Liver (tissue), 8 donors: ENCODE measurements at regions not wholly inside any gene's neighbourhood (a gene's known extent, or its start where the extent isn't known, plus 50 kb on each side); places are given as distances from the start of the nearest gene placed in this dataset.

Source experiments
- DNase-seq: peaks from one replicate; pipeline ENCODE4 v3.0.0-alpha.2; 2017; ENCODE audit warnings: low spot score
- H3K27ac ChIP-seq, 2 donors: one replicate each; pipeline ENCODE4 v1.7.0; 2013; ENCODE audit warnings: inconsistent platforms in 2 of 2, low read length in 2 of 2, control low read depth in 1 of 2, low read depth in 1 of 2, mild to moderate bottlenecking in 1 of 2
- H3K27me3 ChIP-seq, 4 donors: one replicate each; pipeline versions ENCODE4 v1.6.1 to v1.7.0; 2013; ENCODE audit warnings: low read length in 3 of 4, inconsistent platforms in 1 of 4, mild to moderate bottlenecking in 1 of 4, moderate library complexity in 1 of 4; ENCODE audit not compliant: control insufficient read depth in 4 of 4, insufficient read depth in 4 of 4
- H3K36me3 ChIP-seq, 4 donors: one replicate each; pipeline versions ENCODE4 v1.6.1 to v1.7.0; 2013; ENCODE audit warnings: low read length in 3 of 4, mild to moderate bottlenecking in 3 of 4, low read depth in 1 of 4, moderate library complexity in 1 of 4; ENCODE audit not compliant: control insufficient read depth in 4 of 4, insufficient read depth in 3 of 4
- H3K4me1 ChIP-seq, 4 donors: one replicate each; pipeline versions ENCODE4 v1.6.1 to v1.7.0; 2013; ENCODE audit warnings: low read length in 3 of 4, mild to moderate bottlenecking in 3 of 4, moderate library complexity in 1 of 4; ENCODE audit not compliant: control insufficient read depth in 4 of 4, insufficient read depth in 4 of 4
- H3K4me3 ChIP-seq, 3 donors: one replicate each; pipeline versions ENCODE4 v1.6.1 to v1.7.0; 2013; ENCODE audit warnings: low read length in 3 of 3, control low read depth in 1 of 3, low read depth in 1 of 3, mild to moderate bottlenecking in 1 of 3
- H3K9ac ChIP-seq, 2 donors: one replicate each; pipeline ENCODE4 v1.7.0; 2013; ENCODE audit warnings: low read length in 2 of 2, mild to moderate bottlenecking in 2 of 2, moderate library complexity in 2 of 2, control low read depth in 1 of 2, low read depth in 1 of 2
- H3K9me3 ChIP-seq, 4 donors: one replicate each; pipeline versions ENCODE4 v1.6.1 to v1.7.0; 2013; ENCODE audit warnings: low read length in 3 of 4; ENCODE audit not compliant: control insufficient read depth in 4 of 4
- CTCF ChIP-seq: fragments of 150-350 bp; IDR thresholded peaks from 2 replicates; pipeline ENCODE4 v1.5.1; 2017; ENCODE audit warnings: improper control_type of control experiment, low read depth, low read length; ENCODE audit not compliant: missing input control
- EGR1 ChIP-seq, 2 donors: IDR thresholded peaks; 2 replicates each; pipeline ENCODE4 v1.6.1; 2016 to 2018; ENCODE audit warnings: antibody characterized with exemption in 2 of 2, low read depth in 2 of 2
- FOXA1 ChIP-seq: IDR thresholded peaks from 2 replicates; pipeline ENCODE4 v1.6.1; 2016; ENCODE audit warnings: antibody characterized with exemption
- FOXA2 ChIP-seq: IDR thresholded peaks from 2 replicates; pipeline ENCODE4 v1.6.1; 2016; ENCODE audit warnings: antibody characterized with exemption
- GABPA ChIP-seq, 2 donors: IDR thresholded peaks in 1 of 2; conservative IDR thresholded peaks in 1 of 2; 2 replicates each; pipeline ENCODE4 v1.6.1; 2016; ENCODE audit warnings: antibody characterized with exemption in 2 of 2, mild to moderate bottlenecking in 1 of 2, moderate library complexity in 1 of 2
- HNF4A ChIP-seq, 2 donors: conservative IDR thresholded peaks; 2 replicates each; pipeline ENCODE4 v1.6.1; 2016; ENCODE audit warnings: antibody characterized with exemption in 2 of 2, mild to moderate bottlenecking in 2 of 2
- HNF4G ChIP-seq: IDR thresholded peaks from 2 replicates; pipeline ENCODE4 v1.6.1; 2016; ENCODE audit warnings: antibody characterized with exemption
- JUND ChIP-seq, 2 donors: IDR thresholded peaks; 2 replicates each; pipeline ENCODE4 v1.6.1; 2016; ENCODE audit warnings: antibody characterized with exemption in 2 of 2
- NR2F2 ChIP-seq: IDR thresholded peaks from 2 replicates; pipeline ENCODE4 v1.6.1; 2016; ENCODE audit warnings: antibody characterized with exemption
- RAD21 ChIP-seq, 2 donors: IDR thresholded peaks; 2 replicates each; pipeline ENCODE4 v1.6.1; 2016; ENCODE audit warnings: antibody characterized with exemption in 2 of 2, mild to moderate bottlenecking in 2 of 2
- REST ChIP-seq: IDR thresholded peaks from 2 replicates; pipeline ENCODE4 v1.6.1; 2016; ENCODE audit warnings: antibody characterized with exemption, mild to moderate bottlenecking
- RXRA ChIP-seq, 2 donors: IDR thresholded peaks; 2 replicates each; pipeline ENCODE4 v1.6.1; 2017 to 2018; ENCODE audit warnings: antibody characterized with exemption in 2 of 2, mild to moderate bottlenecking in 1 of 2
- SP1 ChIP-seq: IDR thresholded peaks from 2 replicates; pipeline ENCODE4 v1.6.1; 2018; ENCODE audit warnings: antibody characterized with exemption, mild to moderate bottlenecking
- TAF1 ChIP-seq: conservative IDR thresholded peaks from 2 replicates; pipeline ENCODE4 v1.6.1; 2016; ENCODE audit warnings: antibody characterized with exemption, mild to moderate bottlenecking
- YY1 ChIP-seq: IDR thresholded peaks from 2 replicates; pipeline ENCODE4 v1.6.1; 2016; ENCODE audit warnings: antibody characterized with exemption, mild to moderate bottlenecking
- WGBS: extraction: QIAGEN DNeasy Blood & Tissue Kit; methylation state at CpG from one replicate; pipeline ENCODE4 v1.1.7; 2013; 5-methylcytosine and 5-hydroxymethylcytosine counted together
- TF ChIP-seq, protein P1 (sequence below): IDR thresholded peaks from 2 replicates; pipeline ENCODE4 v1.6.1; 2016; ENCODE audit warnings: antibody characterized with exemption
- TF ChIP-seq, protein P2 (sequence below): IDR thresholded peaks from 2 replicates; pipeline ENCODE4 v1.6.1; 2016; ENCODE audit warnings: antibody characterized with exemption
- TF ChIP-seq, protein P3 (sequence below): IDR thresholded peaks from 2 replicates; pipeline ENCODE4 v1.6.1; 2016; ENCODE audit warnings: antibody characterized with exemption
- donor health status: healthy.
- donor health status: healthy.
- donor health status: healthy.
- donor health status: healthy.
- donor health status: healthy.

GRCh38 chr11:128188346-128189004 is 398.9 kb downstream of the ETS1 start (continued):
- no peak for TF ChIP-seq JUND (IDR thresholded peaks at IDR 0.05)

DNA sequence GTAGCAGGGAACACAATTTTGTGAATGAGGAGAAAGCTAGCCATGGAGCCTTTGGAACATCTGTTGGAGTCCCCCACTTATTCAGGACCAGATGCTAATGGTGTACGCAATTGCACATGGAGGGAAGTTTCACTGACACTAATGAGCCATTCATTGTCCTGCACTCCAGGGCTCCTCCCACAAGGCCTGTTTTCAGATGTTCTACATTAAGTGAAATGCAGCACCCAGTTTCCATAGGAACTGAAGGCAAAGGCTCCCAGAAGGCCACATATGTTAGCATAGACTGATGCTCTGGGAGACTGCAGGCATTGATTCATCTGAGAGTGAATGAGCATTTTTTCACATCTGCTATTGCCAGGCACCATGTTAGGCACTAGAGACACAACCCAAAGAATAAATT is 399.5 kb downstream of the ETS1 start:
- Histone ChIP-seq H3K9ac (no peak overlapping the region), H3K27me3 (no peaks in the 10 kb centered on the region), H3K27ac (no peak overlapping the region), H3K4me3 (no peak overlapping the region), H3K9me3 (no peaks in the 10 kb centered on the region), H3K36me3 (no peaks in the 10 kb centered on the region), H3K4me1 (no peaks in the 10 kb centered on the region)
- TF ChIP-seq CTCF (no peak), RXRA (IDR thresholded peaks at IDR 0.05) (no peak), HNF4A (conservative IDR thresholded peaks at IDR 0.05) (no peak), RAD21 (IDR thresholded peaks at IDR 0.05) (no peak)
- TF ChIP-seq, protein P1, sequence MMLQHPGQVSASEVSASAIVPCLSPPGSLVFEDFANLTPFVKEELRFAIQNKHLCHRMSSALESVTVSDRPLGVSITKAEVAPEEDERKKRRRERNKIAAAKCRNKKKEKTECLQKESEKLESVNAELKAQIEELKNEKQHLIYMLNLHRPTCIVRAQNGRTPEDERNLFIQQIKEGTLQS, result no peak
- DNase-seq, result no peak
- 97% methylated on average over 1 of the region's 1 CpG for WGBS

- no peaks in the 10 kb centered on the region for H3K36me3 ChIP-seq
- H3K27ac ChIP-seq, result no peak overlapping the region
- no peaks in the 10 kb centered on the region for H3K27me3 ChIP-seq
- no peaks in the 10 kb centered on the region for H3K9me3 ChIP-seq
- no peak for TF ChIP-seq CTCF
- no peak for TF ChIP-seq RXRA (IDR thresholded peaks at IDR 0.05)
- TF ChIP-seq FOXA1, result no peak
- TF ChIP-seq YY1, result no peak
- no peak for TF ChIP-seq SP1
- TF ChIP-seq, protein P2, sequence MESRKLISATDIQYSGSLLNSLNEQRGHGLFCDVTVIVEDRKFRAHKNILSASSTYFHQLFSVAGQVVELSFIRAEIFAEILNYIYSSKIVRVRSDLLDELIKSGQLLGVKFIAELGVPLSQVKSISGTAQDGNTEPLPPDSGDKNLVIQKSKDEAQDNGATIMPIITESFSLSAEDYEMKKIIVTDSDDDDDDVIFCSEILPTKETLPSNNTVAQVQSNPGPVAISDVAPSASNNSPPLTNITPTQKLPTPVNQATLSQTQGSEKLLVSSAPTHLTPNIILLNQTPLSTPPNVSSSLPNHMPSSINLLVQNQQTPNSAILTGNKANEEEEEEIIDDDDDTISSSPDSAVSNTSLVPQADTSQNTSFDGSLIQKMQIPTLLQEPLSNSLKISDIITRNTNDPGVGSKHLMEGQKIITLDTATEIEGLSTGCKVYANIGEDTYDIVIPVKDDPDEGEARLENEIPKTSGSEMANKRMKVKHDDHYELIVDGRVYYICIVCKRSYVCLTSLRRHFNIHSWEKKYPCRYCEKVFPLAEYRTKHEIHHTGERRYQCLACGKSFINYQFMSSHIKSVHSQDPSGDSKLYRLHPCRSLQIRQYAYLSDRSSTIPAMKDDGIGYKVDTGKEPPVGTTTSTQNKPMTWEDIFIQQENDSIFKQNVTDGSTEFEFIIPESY, result no peak
- no peak for TF ChIP-seq REST
- TF ChIP-seq, protein P1, result no peak
- TF ChIP-seq EGR1 (IDR thresholded peaks at IDR 0.05; ENCODE audit: low read depth in 2 of 2), result no peak
- TF ChIP-seq FOXA2, result no peak
- no peak for TF ChIP-seq HNF4G
- no peak for TF ChIP-seq GABPA (IDR thresholded peaks at IDR 0.05 in 1 of 2, conservative IDR thresholded peaks at IDR 0.05 in 1 of 2)
- TF ChIP-seq HNF4A (conservative IDR thresholded peaks at IDR 0.05), result no peak
- TF ChIP-seq, protein P3, sequence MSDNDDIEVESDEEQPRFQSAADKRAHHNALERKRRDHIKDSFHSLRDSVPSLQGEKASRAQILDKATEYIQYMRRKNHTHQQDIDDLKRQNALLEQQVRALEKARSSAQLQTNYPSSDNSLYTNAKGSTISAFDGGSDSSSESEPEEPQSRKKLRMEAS, result no peak
- no peak for TF ChIP-seq NR2F2
- no peak for TF ChIP-seq JUND (IDR thresholded peaks at IDR 0.05)
- no peak for TF ChIP-seq TAF1
- no peak for TF ChIP-seq RAD21 (IDR thresholded peaks at IDR 0.05)
- no peaks in the 10 kb centered on the region for H3K4me1 ChIP-seq
- H3K9ac ChIP-seq, result no peak overlapping the region
- 85% methylated on average over 4 of the region's 4 CpGs for WGBS
- no peak overlapping the region for H3K4me3 ChIP-seq
- DNase-seq, result no peak
Observed at GRCh38 chr11:128187377-128187776, 400.0 kb downstream of the ETS1 start.
